Gastrocnemius medialis (tissue), 4 donors: ENCODE measurements at regions not wholly inside any gene's neighbourhood (a gene's known extent, or its start where the extent isn't known, plus 50 kb on each side); places are given as distances from the start of the nearest gene placed in this dataset.

Experiments
- CTCF ChIP-seq, 5 experiments: fragments of 450-650 bp in 3 of 5; fragments of 200-600 bp in 2 of 5; sonication (generic) in 2 of 5; IDR thresholded peaks in 4 of 5; conservative IDR thresholded peaks in 1 of 5; 1 replicate in 4 of 5; 2 replicates in 1 of 5; pipeline ENCODE4 v1.5.1; 2016 to 2019; ENCODE audit warnings: antibody characterized with exemption in 5 of 5, mild to moderate bottlenecking in 3 of 5, moderate library complexity in 3 of 5
- POLR2A ChIP-seq, 2 donors: fragments of 450-650 bp; IDR thresholded peaks; one replicate each; pipeline ENCODE4 v1.6.1; 2017; ENCODE audit warnings: antibody characterized with exemption in 2 of 2, mild to moderate bottlenecking in 2 of 2, moderate library complexity in 2 of 2

DNA sequence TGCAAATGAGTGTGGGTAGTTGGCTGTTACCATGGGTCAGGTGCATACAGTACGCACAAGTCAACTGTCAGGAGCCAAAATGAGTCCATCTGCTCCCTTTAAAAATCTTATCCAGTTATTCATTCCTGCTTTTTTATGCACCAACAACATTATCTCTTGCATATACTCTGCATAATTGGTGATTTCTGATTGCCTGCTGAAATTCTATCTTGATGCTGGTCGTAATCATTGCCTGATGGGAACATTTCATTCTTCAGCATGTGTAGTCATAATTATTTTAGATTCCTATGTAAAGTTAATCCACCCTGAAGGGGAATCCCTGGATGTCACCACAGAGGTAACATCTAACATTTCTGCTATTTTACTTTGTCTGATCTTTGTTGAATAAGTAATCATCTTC is 102.2 kb upstream of the RND3 start:
- no peak for TF ChIP-seq CTCF (IDR thresholded peaks at IDR 0.05 in 4 of 5, conservative IDR thresholded peaks at IDR 0.05 in 1 of 5)
- no peak for TF ChIP-seq POLR2A (IDR thresholded peaks at IDR 0.05)
